GM12891 (cell line): ENCODE measurements at regions not wholly inside any gene's neighbourhood (a gene's known extent, or its start where the extent isn't known, plus 50 kb on each side); places are given as distances from the start of the nearest gene placed in this dataset.
"Not testable (repeated sequence)": the region's sequence is repeated elsewhere in the genome, so short reads cannot be mapped to it uniquely, and the experiment has no call there.

ENCODE experiments used
- POLR2A ChIP-seq: IDR thresholded peaks from 2 replicates; pipeline ENCODE4 v1.6.1; 2011; ENCODE audit warnings: low read depth, low read length, control low read depth
- SPI1 ChIP-seq: IDR thresholded peaks from 2 replicates; pipeline ENCODE4 v1.6.1; 2011; ENCODE audit warnings: low read depth, low read length, control low read depth

DNA sequence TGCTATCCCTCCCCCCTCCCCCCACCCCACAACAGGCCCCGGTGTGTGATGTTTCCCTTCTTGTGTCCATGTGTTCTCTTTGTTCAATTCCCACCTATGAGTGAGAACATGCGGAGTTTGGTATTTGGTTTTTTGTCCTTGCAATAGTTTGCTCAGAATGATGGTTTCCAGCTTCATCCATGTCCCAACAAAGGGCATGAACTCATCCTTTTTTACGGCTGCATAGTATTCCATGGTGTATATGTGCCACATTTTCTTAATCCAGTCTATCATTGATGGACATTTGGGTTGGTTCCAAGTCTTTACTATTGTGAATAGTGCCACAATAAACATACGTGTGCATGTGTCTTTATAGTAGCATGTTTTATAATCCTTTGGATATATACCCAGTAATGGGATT lies 98.3 kb upstream of the DPH5 start:
- TF ChIP-seq POLR2A, SPI1: not testable (repeated sequence)
